Activated CD8-positive, alpha-beta memory T cell treated with anti-CD3 and anti-CD28 coated beads for 36 hours (primary cell): ENCODE measurements at regions not wholly inside any gene's neighbourhood (a gene's known extent, or its start where the extent isn't known, plus 50 kb on each side); places are given as distances from the start of the nearest gene placed in this dataset.
"Not testable (repeated sequence)": the region's sequence is repeated elsewhere in the genome, so short reads cannot be mapped to it uniquely, and the experiment has no call there.

Source experiments
- CTCF ChIA-PET: fragments of 350-600 bp; sonication (Branson Sonifier 250); formaldehyde crosslinking; loops from one replicate; lab custom pipeline; 2021; ENCODE audit warnings: antibody characterized with exemption; lab: Charles Lee
- POLR2A ChIA-PET: fragments of 350-600 bp; sonication (Branson Sonifier 250); formaldehyde crosslinking; loops from one replicate; lab custom pipeline; 2021; ENCODE audit warnings: antibody characterized with exemption; lab: Charles Lee

DNA sequence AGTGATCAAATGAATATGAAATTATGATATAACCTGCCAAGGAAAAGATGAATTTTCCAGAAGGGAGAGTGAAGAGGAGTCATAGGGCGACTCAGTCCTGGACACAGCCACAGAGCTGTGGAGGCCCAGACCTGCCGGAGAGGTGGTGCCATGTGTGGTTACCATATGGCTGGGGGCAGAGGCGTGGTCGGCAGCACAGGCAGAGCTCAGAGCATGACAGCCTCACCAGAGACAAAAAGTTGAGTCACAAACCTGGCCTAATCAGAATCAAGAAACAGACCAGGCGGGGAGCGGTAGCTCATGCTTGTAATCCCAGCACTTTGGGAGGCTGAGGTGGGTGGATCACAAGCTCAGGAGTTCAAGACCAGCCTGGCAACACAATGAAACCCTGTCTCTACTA, 57.8 kb upstream of the KIF2A start:
- CTCF ChIA-PET, POLR2A ChIA-PET: not testable (repeated sequence)

DNA sequence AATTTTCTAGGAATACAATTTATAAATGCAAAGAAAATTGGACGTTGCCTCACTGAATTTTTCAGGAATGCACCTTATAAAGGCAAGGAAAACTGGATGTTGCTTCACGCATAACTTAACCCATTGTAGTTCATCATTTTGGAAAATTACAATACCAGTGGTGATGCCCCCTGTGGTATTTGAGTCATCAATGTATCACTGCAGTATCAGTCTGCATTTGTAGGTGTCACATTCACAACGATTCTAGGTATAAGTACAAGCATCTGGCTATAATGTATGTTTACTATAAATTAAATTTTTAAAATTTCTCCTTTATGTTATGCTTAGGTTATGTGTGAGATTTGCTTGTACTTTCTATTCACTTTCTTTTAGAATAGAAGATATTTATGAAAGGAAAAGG, 55.9 kb upstream of the KIF2A start:
- POLR2A ChIA-PET: not testable (repeated sequence)
- CTCF ChIA-PET: interaction anchor here (1.0 kb wide), 1 partner anchor 107 kb away, joined by 4 read pairs; no protein-coding TSS in a partner anchor

DNA sequence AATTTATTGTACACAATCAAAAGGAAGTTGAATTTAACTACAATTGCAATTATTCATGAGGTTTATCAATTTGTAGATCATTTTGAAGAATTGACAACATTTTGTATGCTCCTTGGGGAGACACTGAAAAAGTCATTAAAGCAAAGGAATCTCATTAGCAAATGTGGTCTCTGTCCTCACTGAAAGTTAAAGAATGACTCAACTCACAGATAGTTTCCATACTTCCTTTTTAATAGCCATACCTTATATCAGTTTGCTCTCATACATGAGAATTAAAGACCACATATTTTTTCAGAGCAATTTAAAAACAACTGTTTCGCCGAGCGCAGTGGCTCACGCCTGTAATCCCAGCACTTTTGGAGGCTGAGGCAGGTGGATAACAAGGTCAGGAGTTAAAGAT, 55.1 kb upstream of the KIF2A start:
- POLR2A ChIA-PET: not testable (repeated sequence)
- CTCF ChIA-PET: interaction anchor here (1.0 kb wide), 1 partner anchor 106 kb away, joined by 4 read pairs; no protein-coding TSS in a partner anchor

DNA sequence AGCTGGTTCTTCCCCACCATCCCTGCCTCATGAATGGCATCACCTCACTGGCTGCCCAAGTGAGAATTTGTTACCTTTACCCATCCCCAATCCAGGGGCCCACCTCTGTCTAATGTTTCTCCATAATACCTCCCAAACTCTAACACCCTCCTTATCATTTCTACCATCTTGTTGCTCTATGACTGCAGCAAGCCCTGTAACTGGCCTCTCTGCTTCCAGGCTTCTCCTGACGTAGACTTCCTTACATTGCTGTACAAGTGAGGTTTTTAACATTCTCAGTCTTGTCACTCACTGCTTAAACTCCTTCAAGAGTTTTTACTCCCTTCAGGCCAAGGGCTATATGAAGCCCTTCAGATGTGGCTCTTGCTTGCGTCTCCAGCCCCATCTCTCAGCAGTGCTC, 53.5 kb upstream of the KIF2A start:
- POLR2A ChIA-PET, CTCF ChIA-PET: not testable (repeated sequence)

DNA sequence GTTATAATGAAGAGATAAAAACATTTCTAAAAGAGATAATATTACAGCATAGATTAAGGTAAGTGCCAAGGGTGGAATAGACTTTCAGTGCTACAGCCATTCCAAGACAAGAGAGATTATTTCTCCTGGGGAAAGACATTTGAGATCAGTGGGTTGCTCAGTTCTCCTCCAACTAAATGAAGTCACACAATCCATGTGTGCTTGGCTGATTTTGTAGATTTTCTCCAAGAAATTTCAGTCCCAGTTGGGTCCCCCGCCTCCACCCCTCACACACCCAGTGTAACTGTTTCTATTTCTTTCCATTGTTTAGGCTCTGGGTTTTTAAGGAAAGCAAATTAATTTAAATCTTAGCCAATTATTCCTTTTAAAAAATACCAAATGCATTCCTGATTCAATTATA, 50.5 kb upstream of the KIF2A start:
- POLR2A ChIA-PET, CTCF ChIA-PET: not testable (repeated sequence)

DNA sequence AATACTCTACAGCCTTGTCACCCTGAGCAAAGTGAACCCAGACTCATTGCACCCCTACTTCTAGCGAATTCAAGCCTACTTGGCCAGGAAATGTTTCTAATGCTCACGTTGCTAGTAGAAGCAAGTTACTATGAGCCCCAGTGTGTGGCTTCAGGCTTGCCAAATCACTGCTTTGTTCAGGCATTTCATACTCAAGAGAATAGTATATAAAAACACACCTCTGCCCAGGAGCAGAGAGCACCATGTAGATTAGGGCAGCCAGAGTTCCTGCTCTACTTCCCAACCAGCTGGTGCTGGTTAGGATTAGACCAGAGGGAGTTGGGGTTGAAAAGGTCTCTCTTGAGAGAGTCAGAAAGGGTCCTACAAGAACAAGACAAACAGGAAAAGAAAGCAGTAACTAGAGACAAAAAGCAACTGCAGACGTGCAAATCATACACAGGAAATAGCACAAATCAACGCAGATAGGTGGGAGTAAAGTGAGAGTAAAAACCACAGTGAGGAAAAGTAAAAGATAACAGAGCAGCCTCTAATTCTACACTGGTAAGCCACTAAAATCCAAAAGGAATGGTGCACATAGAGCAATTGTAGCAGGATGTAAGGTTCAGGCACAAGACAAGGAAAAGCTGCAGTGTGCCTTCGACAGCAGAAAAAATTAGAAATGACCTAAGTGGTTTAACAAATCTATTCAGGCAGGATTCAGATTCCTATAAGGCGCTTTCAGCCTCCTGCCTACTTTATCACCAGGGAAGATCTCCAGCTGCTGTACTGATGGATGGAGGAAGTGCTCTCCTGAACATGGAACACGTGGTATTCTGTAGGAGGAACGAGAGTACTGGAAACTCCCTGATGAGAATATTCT, 49.6 kb upstream of the KIF2A start:
- POLR2A ChIA-PET: no interaction called here
- CTCF ChIA-PET: interaction anchor here (1.2 to 1.4 kb wide), 2 partner anchors 25 to 29 kb away, joined by 3 read pairs; no protein-coding TSS in a partner anchor
